MM.1S (cell line): ENCODE measurements at regions not wholly inside any gene's neighbourhood (a gene's known extent, or its start where the extent isn't known, plus 50 kb on each side); places are given as distances from the start of the nearest gene placed in this dataset.

Source experiments
- DNase-seq: peaks from one replicate; pipeline ENCODE4 v3.0.0-alpha.2; 2015
- H2AFZ ChIP-seq: fragments of 300-600 bp; sonication (generic); 2 replicates; pipeline ENCODE4 v1.6.0; 2016; ENCODE audit warnings: antibody characterized with exemption, low read length
- H3F3A ChIP-seq: fragments of 300-600 bp; sonication (generic); 2 replicates; pipeline ENCODE4 v1.6.1; 2016; ENCODE audit warnings: mild to moderate bottlenecking, antibody characterized with exemption, low read length, moderate library complexity, mixed read lengths; ENCODE audit not compliant: insufficient read depth
- H3K27ac ChIP-seq: fragments of 300-600 bp; sonication (generic); 2 replicates; pipeline ENCODE4 v1.5.1; 2016; ENCODE audit warnings: mild to moderate bottlenecking, low read length
- H3K27me3 ChIP-seq: fragments of 300-600 bp; sonication (generic); replicated peaks from 2 replicates; pipeline ENCODE4 v1.6.0; 2016; ENCODE audit warnings: low read length; ENCODE audit not compliant: insufficient read depth
- H3K36me3 ChIP-seq: fragments of 300-600 bp; sonication (generic); replicated peaks from 2 replicates; pipeline ENCODE4 v1.6.1; 2016; ENCODE audit warnings: mild to moderate bottlenecking, low read length, mixed read lengths; ENCODE audit not compliant: insufficient read depth
- H3K4me1 ChIP-seq: fragments of 300-600 bp; sonication (generic); 2 replicates; pipeline ENCODE4 v1.6.1; 2016; ENCODE audit warnings: low read length, mixed read lengths
- H3K4me2 ChIP-seq: fragments of 300-600 bp; sonication (generic); 2 replicates; pipeline ENCODE4 v1.6.0; 2016; ENCODE audit warnings: low read depth, low read length
- H3K4me3 ChIP-seq: fragments of 300-600 bp; sonication (generic); 2 replicates; pipeline ENCODE4 v1.5.1; 2016; ENCODE audit warnings: low read length, mixed read lengths
- H3K79me2 ChIP-seq: fragments of 300-600 bp; sonication (generic); 2 replicates; pipeline ENCODE4 v1.6.1; 2016; ENCODE audit warnings: mixed run types, low read length, mixed read lengths
- H3K9ac ChIP-seq: fragments of 300-600 bp; sonication (generic); 2 replicates; pipeline ENCODE4 v1.6.1; 2016; ENCODE audit warnings: low read length, mixed read lengths
- H3K9me2 ChIP-seq: fragments of 300-600 bp; sonication (generic); replicated peaks from 2 replicates; pipeline ENCODE4 v1.6.1; 2016; ENCODE audit warnings: mild to moderate bottlenecking, low read length, mixed read lengths; ENCODE audit not compliant: insufficient read depth
- H3K9me3 ChIP-seq: fragments of 300-600 bp; sonication (generic); replicated peaks from 2 replicates; pipeline ENCODE4 v1.6.1; 2016; ENCODE audit warnings: mild to moderate bottlenecking, low read length, mixed read lengths; ENCODE audit not compliant: insufficient read depth
- H4K20me1 ChIP-seq: fragments of 300-600 bp; sonication (generic); 2 replicates; pipeline ENCODE4 v1.6.1; 2016; ENCODE audit warnings: mild to moderate bottlenecking, low read length, moderate library complexity, mixed read lengths; ENCODE audit not compliant: insufficient read depth
- CTCF ChIP-seq: fragments of 300-600 bp; sonication (generic); IDR thresholded peaks from 2 replicates; pipeline ENCODE4 v1.5.1; 2016; ENCODE audit warnings: antibody characterized with exemption, low read length, mixed read lengths
- EZH2 ChIP-seq: fragments of 300-600 bp; sonication (generic); optimal IDR thresholded peaks from 2 replicates; pipeline ENCODE3; 2017; ENCODE audit warnings: low read depth, mild to moderate bottlenecking, antibody characterized with exemption, low read length, mixed read lengths
- EZH2phosphoT487 ChIP-seq: fragments of 300-600 bp; sonication (generic); IDR thresholded peaks from 2 replicates; pipeline ENCODE4 v1.6.1; 2018; ENCODE audit warnings: antibody characterized with exemption, low read length

- H3K9me2 ChIP-seq, result no peaks in the 10 kb centered on the region
- no peaks in the 10 kb centered on the region for H3K9me3 ChIP-seq
- H3F3A ChIP-seq, result no peaks in the 10 kb centered on the region
- no peak for DNase-seq
- H3K27me3 ChIP-seq, result no peaks in the 10 kb centered on the region
- H2AFZ ChIP-seq, result no peak overlapping the region
- H3K36me3 ChIP-seq, result no peaks in the 10 kb centered on the region
- H3K4me3 ChIP-seq, result no peak overlapping the region
- H3K4me2 ChIP-seq, result no peak overlapping the region
- no peaks in the 10 kb centered on the region for H3K4me1 ChIP-seq
- H4K20me1 ChIP-seq, result no peaks in the 10 kb centered on the region
- no peaks in the 10 kb centered on the region for H3K79me2 ChIP-seq
- H3K9ac ChIP-seq, result no peak overlapping the region
- TF ChIP-seq EZH2 (no peak), CTCF (no peak), EZH2phosphoT487 (no peak)
- H3K27ac ChIP-seq, result no peak overlapping the region
Measured at GRCh38 chrX:38954520-38954919, 153.3 kb downstream of the MID1IP1 start.

GRCh38 chrX:38959736-38960135 is 158.5 kb downstream of the MID1IP1 start:
- Histone ChIP-seq H3K27ac (no peak overlapping the region), H3K79me2 (no peaks in the 10 kb centered on the region), H3F3A (no peaks in the 10 kb centered on the region), H4K20me1 (no peaks in the 10 kb centered on the region), H3K9ac (no peak overlapping the region), H3K4me3 (no peak overlapping the region), H2AFZ (no peak overlapping the region), H3K9me2 (no peaks in the 10 kb centered on the region), H3K9me3 (no peaks in the 10 kb centered on the region), H3K27me3 (no peaks in the 10 kb centered on the region), H3K4me1 (no peaks in the 10 kb centered on the region), H3K4me2 (no peak overlapping the region), H3K36me3 (no peaks in the 10 kb centered on the region)
- TF ChIP-seq CTCF (no peak), EZH2phosphoT487 (no peak), EZH2 (no peak)
- DNase-seq, result no peak

GRCh38 chrX:38960137-38960536 is 158.9 kb downstream of the MID1IP1 start:
- Histone ChIP-seq H2AFZ (no peak overlapping the region), H3F3A (no peaks in the 10 kb centered on the region), H4K20me1 (no peaks in the 10 kb centered on the region), H3K4me3 (no peak overlapping the region), H3K9me2 (no peaks in the 10 kb centered on the region), H3K4me1 (no peaks in the 10 kb centered on the region), H3K27ac (no peak overlapping the region), H3K9me3 (no peaks in the 10 kb centered on the region), H3K36me3 (no peaks in the 10 kb centered on the region), H3K27me3 (no peaks in the 10 kb centered on the region), H3K9ac (no peak overlapping the region), H3K79me2 (no peaks in the 10 kb centered on the region), H3K4me2 (no peak overlapping the region)
- no peak for DNase-seq
- no peak for TF ChIP-seq EZH2phosphoT487
- no peak for TF ChIP-seq CTCF
- no peak for TF ChIP-seq EZH2
